HG03066 (cell line): ENCODE measurements at regions not wholly inside any gene's neighbourhood (a gene's known extent, or its start where the extent isn't known, plus 50 kb on each side); places are given as distances from the start of the nearest gene placed in this dataset.

Experiments
- ATAC-seq: cut with Tn5 transposase; IDR thresholded peaks from one replicate; pipeline ENCODE4 v1.9.1; 2021; ENCODE audit warnings: low read depth; ENCODE audit not compliant: unreplicated experiment

DNA sequence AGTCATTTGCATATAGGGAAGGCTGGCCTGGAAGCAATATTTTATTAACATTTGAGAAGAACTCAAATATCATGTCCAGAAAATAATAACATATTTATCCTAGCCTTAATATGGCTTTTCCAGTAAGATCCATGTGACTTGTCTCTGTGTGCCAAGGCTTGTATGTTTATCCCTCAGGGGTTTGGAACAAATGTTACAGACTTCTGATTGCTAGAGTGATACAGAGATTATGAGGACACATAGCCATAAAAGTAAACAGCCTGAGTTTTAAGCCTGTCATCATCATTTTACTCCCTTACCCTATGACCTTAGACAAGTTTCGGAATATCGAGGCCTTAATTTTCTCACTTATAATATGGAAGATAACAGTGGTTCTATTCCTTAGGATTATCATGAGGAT, 338.1 kb downstream of the GPAT3 start:
- no peak for ATAC-seq

DNA sequence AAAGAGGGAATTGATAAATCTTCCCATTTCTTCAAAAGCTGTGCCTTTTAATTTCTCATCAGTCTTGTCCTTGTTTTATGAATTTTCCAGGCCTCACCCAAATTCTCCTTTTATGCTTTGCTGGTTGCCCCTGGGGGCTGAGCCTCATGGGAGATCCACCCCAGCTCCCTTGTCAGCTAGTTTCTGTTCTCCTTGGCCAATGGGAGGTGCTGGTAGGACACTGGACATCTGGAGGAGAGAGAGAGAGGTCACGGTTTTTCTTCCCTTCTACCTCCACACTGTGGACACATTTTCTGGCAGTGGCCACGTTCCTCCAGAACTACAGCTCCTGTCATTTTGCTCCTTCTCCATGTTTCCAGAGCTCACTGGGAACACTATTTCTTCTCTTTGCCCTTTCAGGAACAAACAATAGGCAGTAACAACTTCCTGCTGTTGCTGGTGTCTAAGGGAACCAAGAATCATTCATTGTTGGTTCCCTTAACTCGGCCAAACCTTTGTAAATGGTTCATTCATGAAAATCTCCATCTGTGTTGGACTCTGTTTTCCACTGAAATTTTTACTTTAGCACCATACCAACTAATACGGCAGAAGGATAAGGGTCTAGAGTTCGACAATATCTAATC, 334.5 kb downstream of the GPAT3 start:
- no peak for ATAC-seq

DNA sequence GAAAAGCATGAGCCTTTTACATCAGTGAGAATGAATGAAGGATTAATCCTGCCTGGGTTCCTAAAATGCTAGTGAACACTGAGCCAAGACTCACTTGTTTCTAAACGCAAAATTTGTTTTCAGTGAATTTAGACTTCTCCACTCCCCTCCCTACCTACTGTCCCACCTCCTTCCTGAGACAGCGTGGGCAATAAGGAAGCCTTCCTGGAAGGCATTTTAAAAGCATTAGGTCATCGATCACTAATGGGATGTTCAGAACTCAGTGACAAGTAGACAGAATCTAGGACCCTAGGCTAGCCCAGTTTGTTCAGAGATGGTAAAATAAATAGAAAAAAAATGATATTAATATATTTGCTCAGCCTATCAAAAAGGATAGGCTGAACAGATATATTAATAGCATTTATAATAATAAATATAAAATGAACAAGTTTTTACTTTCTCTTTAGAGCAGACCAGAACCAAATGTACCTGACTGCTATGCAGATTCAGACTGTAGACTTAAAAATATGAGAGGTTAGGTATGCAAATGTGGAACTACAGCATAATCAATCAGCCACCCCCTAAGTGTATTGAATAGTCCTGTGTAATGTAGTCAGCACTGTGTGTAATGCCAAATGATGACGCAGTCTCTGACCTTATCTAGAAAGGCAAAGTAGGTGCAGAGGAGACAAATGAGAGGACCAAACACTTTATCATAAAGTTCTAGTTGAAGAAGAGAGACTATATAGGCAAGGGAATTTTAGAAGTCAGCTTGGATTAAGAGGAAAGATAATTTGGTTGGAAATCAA, 331.1 kb downstream of the GPAT3 start:
- no peak for ATAC-seq

DNA sequence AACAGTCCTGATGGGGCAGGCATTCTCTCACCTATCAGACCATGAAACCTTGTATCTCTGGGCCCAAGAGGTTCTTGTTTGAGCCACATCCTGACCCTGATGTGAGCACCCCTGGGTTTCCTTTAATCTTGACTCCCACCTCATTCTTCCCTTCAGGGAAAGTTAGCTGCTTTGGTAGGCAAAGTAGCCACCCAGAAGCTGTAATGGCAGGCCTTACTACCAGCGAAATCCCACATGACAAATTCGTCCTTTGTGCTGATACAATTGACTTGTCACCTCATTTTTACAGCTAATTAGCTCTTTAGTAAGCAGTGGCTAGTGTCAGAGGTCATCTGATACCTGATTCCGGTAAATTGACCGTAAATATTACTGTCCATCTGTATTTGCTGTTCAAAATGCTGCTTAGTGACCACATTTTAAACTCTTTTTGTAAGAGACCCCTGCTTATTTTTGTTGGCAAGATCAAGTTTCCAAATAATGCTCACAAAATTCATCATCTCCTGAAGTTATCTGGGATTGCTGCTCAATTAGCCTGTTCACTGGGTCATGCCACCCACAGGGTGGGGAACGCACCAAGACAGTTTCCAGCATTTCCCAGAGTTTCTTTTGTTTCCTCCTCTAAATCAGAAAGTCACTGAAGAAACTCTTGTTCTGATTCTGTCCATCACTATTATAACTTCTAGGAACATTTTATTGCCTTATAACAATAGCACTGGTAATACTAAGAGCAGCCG, 329.7 kb downstream of the GPAT3 start:
- no peak for ATAC-seq

DNA sequence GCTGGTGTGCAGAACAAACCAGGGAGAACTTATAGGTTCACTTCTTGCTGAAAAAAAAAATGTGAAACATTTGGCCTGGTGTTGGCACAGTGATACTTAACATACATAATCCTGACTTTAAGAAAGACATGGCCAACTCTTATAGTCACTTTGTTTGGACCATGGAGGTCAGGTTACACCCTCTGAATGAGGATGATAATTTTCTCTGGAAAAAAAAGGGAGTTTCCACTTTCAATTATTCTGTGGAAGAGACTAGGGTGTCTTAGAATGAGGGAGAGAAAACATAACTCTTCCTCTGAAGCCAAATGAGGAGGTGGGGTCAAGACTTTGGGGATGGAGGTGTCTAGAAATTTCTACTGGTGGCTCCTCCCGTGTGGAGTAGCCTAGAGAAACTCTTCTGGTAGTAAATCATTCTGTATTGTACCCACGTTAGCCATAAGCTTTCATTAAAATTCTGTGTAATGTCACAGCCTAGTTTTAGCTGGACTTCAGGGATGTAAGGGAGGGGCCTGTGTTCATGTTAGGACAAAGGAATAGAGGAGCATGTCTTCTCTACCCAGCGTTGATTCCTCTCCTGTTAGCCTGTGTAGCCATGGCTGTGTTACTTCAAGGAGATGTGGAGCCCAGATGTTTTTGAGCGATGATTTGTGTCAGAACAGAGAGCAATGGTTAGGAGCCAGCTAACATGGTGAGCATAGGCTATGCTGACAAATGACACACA, 328.3 kb downstream of the GPAT3 start:
- ATAC-seq, result no peak

DNA sequence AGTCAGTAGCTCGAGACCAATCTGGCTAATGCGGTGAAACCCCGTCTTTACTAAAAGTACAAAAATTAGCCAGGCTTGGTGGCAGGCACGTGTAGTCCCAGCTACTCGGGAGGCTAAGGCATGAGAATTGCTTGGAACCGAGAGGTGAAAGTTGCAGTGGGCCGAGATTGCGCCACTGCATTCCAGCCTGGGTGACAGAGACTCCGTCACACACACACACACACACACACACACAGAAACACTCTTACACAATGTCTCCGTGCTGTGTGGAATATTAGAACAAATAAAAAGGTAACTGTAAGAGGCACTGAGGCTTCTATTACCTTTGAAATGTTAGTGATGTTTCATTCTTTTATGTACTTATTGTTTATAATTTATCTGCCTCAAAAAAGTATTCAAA, 326.6 kb downstream of the GPAT3 start:
- no peak for ATAC-seq

DNA sequence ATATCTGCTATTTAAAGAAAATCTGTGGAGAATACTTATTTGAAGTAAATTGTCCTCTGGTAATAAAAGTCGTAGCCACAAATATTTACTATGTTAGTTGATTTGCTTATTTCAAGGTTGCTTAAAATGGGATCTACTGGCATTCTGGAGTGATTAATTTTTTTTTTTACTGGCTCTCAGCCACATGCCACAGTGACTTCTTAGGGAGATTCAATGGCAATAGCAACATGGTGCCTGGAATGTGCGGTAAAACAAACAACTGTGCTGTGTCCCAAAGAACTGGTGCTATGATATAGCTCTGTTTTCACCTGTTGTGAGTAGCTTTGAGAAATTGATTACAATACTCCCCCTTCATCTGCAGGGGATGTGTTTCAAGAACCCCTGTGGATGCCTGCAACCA, 324.3 kb downstream of the GPAT3 start:
- no peak for ATAC-seq

DNA sequence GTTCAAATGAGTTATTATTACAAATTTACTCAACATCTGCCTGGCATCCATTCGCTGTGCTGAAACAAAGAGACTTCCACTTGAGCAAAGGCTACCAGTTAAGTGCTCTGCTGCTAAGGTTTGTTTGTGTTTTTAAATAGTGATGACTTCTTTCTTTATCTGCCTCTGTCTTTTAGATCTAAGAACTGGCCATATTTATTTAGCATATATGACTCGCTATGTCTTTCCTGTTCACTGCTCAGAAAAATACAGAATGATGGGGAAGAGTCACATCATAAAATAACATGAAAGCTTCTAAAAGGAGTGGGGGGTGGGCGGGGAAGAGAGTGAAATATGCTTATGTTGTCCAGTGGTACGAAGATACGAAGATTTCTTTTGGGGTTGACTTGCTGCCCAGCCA, 322.2 kb downstream of the GPAT3 start:
- ATAC-seq, result no peak

DNA sequence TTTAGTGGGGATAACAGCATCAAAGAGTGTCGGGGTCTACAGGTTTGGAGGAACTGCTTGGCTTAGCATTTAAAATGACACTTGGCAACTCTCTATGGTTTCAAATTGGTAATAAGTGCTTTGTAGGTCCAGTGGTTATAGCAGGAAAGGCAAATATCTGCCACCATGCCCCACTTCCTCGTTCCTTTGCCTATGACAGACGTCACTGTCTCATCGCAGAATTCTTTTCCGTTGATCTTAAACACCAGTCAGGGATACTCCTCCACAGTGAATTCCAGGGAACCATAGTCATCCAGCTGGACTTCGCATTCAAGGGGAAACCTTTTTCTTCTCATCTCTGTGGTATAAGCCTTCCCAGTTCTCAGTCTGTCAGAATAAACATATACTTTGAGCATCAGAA, 319.1 kb downstream of the GPAT3 start:
- ATAC-seq, result no peak

DNA sequence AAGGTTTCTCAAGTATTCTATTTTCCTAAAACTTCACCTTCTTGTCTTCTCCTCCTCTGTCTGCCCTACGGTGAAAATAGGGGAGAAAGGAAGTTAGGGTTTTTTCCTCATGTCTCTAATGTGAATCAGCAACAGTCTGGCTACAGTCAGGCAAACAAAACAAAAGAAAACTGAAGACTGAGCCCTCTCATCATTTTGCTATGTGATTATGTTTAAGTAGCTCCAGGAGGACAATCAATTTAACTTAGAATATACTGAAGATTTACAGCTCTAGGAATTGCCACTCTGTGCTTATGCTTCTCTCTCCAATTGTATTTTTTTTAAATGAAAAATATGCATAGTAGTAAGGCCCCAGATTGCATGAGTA, 316.2 kb downstream of the GPAT3 start:
- ATAC-seq, result no peak

DNA sequence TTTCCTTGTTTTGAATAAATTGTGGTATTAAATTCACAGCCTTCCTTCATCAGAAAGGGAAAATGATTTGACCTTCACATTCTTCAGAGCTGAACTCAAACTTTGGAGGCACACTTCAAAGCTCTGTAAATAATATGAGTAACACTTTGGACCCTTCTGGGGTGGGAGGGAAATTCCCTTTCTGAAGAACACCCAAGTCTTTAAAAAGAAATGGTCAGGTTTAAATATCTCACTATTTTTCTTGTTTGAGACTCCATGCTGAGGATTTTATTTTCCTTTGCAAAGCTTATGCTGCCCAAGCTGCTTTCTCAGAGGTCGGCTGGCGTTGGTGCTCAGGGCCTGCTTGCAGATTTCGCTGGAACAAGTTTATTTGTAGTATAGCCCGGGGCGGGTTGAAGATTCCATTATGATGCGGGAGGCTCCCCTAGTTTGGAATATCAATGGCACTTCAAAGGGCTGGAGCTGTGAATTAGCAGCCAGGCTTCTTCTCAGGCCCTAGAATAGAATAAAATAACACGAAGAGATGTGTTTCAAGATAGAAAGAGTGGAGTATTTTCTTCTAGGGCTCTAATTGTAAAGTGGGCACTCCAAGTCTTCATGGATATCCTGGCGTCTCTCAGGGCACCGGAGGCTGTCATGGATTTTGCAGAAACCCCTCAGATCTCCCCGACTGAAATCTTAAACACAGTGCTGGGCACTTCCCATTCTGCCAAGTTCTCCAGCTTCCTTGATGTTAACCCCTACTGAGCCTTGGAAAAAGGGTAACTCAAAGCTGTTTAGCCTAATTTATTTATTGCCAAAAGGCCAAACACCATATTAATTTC, 315.6 kb downstream of the GPAT3 start:
- ATAC-seq, result no peak

DNA sequence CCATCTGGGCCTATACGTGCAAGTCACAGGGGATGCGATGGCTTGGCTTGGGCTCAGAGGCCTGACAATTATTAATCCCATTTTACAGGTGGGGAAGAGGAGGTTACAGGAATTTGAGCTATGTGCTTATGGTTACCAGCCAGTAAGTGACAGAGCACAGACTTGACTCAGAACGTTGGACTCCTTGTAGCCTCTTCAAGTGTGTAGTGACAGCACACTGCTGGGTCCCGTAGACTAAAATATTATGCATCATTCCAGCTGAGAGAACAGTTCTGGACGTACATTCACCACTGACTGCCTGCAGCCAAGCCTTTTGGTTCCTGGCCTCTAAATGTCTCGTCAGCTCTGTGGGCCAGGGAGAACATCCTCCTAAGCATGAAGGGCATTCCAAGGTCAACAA, 314.5 kb downstream of the GPAT3 start:
- ATAC-seq, result no peak

DNA sequence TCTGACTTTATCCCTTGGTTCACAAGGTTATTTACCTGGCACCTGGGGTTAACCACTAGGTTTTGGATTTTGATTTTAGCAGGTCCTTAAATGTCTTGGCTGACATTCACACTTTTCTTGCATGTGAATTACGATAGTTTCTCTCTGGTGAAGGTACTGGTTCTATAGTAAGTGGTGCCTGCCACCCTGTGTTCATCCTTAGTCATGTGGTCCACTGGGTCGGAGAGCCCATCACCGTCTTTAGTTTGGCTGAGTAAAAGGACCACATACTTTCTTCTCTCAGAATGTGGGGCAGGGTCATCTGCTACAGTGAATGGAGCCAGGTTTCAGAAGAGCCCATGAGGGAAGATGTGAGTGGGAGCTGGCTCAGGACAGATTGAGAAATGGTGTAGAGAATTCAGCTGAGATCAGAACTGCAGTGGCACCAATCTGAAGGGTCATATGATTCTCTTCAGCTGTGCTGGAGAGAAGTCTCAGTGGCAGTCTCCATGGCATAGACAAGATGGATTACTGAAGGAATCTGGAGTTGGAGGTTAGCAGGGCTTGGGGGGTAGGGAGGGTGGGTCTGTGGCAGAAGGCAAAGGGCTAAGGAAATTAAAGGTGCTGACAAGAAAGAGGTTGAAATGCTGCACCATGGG, 310.4 kb downstream of the GPAT3 start:
- no peak for ATAC-seq

DNA sequence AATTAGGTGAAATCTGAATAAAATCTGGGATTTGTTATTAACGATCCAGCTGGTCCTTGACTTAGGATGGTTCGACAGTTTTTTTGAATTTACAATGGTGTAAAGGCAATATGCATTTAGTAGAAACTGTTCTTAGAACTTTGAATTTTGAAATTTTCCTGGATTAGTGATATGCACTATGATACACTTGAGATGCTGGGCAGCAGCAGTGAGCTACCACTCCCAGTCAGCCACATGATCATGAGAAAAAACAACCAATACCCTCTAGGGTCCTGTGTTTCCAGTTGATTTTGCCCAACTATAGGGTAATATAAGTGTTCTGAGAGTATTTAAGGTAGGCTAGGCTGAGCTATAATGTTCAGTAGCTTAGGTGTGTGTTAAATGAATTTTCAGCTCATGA, 303.7 kb downstream of the GPAT3 start:
- ATAC-seq, result no peak

DNA sequence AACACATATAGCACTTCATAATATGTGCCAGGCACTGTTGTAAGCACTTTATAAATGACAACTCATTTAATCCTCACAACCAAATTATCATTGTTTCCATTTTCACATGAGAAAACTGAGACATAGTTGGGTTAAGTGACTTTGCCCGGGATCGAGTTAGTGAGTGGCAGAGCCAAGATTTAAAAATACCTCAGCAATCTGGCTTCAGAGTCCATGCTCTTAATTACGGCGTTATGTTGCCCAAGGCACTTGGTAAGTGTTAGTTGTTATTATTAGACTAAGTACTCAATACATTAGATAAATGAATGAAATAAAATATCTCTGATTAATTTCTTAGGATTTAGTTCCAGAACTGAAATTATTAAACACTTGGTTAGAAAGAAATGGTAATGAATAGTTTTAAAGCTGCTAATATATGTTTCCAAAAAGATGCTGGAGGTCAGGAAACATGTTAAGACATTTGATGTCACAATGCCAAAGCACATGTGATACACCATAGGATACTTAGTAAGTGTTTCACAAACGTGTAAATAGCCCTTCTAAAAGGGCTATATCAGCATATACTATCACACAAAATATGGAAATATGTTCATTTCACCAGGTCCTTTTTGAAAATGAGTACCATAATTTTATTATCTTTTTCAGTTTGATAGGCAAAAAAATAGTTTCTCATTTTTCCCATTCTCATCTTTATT, 301.9 kb downstream of the GPAT3 start:
- no peak for ATAC-seq

DNA sequence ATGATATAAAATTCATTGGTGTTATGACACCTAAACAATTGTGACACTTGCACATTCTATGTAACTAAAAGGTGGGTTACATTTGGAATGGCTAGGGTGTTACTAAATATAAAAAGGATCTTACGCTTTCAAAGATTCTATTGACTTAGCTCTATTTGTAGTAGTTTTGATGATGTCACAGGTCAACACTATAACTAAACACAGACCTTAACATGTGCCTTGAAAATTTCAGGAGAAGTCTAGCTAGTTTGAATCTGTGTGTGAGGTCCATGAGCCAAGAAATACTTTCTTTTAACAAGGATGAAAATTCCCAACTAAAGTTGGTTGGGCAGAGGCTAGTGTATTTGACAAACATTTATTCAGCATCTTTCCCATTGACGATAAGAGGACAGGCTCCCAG, 298.0 kb downstream of the GPAT3 start:
- no peak for ATAC-seq

DNA sequence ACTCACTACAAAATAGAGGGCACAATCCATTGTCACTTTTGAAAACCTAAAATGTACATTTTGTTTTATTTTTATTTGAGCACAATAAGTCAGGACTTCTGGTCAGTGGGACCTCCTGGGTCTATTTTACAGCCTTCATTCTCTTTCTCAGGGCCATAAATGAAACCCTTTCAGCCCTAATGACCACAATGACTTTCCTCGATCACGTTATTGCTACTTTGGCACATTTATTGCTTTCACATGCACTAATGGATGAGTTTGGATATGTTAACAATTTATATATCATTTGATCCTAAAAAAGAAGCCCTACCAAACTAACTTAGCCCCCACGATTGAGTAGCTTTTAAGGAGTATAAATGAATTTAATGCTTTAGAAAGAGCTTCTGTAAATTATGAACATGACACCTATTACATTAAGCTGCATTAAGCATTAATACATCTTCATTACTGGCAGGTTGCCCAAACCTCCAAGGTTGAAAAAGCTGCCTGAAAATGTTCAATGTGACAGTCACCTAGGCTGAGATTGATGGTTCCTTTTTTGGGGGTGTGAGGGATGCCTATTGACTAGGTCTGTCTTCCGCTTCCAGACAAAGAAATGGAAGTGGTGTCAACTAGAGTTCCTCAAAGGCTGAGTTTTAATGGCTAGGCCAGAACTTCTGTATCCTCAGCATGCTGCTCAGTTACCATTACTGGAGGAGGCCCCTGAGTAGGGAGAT, 296.4 kb downstream of the GPAT3 start:
- ATAC-seq, result no peak

DNA sequence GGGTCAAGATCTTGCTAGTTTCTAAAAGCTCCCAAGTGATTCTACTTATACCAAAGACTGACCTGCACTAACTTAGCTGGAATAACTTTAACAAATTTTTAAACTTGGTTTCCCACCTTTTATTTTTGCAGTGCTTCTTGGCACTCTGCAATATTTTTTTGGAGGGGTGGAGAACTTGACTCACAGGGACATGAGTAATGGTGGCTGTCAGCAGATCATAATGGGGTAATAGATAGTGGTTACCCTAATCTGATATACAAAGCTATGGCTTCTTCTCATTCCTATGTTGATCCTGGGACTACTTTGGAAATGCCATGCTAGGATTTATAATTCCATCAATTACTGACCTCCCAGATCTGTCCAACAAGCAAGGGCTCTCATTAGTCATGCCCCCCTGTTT, 295.7 kb downstream of the GPAT3 start:
- ATAC-seq, result no peak
